Right cardiac atrium (tissue), 5 donors: ENCODE measurements at regions not wholly inside any gene's neighbourhood (a gene's known extent, or its start where the extent isn't known, plus 50 kb on each side); places are given as distances from the start of the nearest gene placed in this dataset.

Source experiments
- ATAC-seq, 2 donors: fragments of 200-7000 bp; cut with Tn5 transposase; one replicate each; pipeline versions ENCODE4 v1.8.0 to v1.9.1; 2020; ENCODE audit warnings: moderate library complexity in 2 of 2, mild to moderate bottlenecking in 1 of 2
- DNase-seq, 3 donors: peaks; one replicate each; pipeline ENCODE4 v3.0.0-alpha.2; 2020
- H3K27ac ChIP-seq: one replicate; pipeline ENCODE4 v1.5.1; 2013; ENCODE audit warnings: mild to moderate bottlenecking, low read length, control low read depth, moderate library complexity
- H3K27me3 ChIP-seq: one replicate; pipeline ENCODE4 v1.6.1; 2013; ENCODE audit not compliant: control insufficient read depth, insufficient read depth
- H3K4me1 ChIP-seq: one replicate; pipeline ENCODE4 v1.6.1; 2013; ENCODE audit warnings: low read length; ENCODE audit not compliant: control insufficient read depth, insufficient read depth
- H3K4me3 ChIP-seq: one replicate; pipeline ENCODE4 v1.5.1; 2013; ENCODE audit warnings: low read length, control low read depth
- H3K9me3 ChIP-seq: one replicate; pipeline ENCODE4 v1.6.1; 2013; ENCODE audit warnings: low read length; ENCODE audit not compliant: control insufficient read depth
- WGBS: extraction: QIAGEN DNeasy Blood & Tissue Kit; methylation state at CpG from one replicate; pipeline ENCODE4 v1.1.7; 2013; 5-methylcytosine and 5-hydroxymethylcytosine counted together
- intact Hi-C, 4 donors: fragments of 100-400 bp; cut with DNase I; formaldehyde crosslinking; loops; one replicate each; pipeline versions ENCODE4 v1.11.0 to v1.14.0; 2022 to 2023
- donor health status: healthy with polysubstance abuse.
- donor health status: DM: no; HTN: yes; CAD: no.
- donor health status: DM: no; HTN: no; CAD: no.
- donor health status: DM: no; HTN: yes; CAD: no; lungs with severe emphysema.
- donor health status: DM: yes; HTN: yes; CAD: no.

- Histone ChIP-seq H3K27ac (no peak overlapping the region), H3K4me1 (no peaks in the 10 kb centered on the region), H3K27me3 (no peaks in the 10 kb centered on the region), H3K4me3 (no peak overlapping the region), H3K9me3 (peaks cover 2% of the 10 kb centered on the region)
- intact Hi-C loops = no loop called here
- DNase-seq = no peak
- no peak for ATAC-seq
- 54% methylated on average over 1 of the region's 1 CpG for whole genome bisulfite sequencing
Observed at GRCh38 chr11:104798789-104799188, 99.5 kb downstream of the CASP12 start.

GRCh38 chr11:104796301-104796700, 102.0 kb downstream of the CASP12 start:
- Histone ChIP-seq H3K27ac (no peak overlapping the region), H3K4me3 (no peak overlapping the region), H3K9me3 (peaks cover 2% of the 10 kb centered on the region), H3K27me3 (no peaks in the 10 kb centered on the region), H3K4me1 (no peaks in the 10 kb centered on the region)
- intact Hi-C loops = no loop called here
- no peak for DNase-seq
- no peak for ATAC-seq

GRCh38 chr11:104795501-104796213, 102.6 kb downstream of the CASP12 start:
- WGBS = 85% methylated on average over 5 of the region's 5 CpGs
- Histone ChIP-seq H3K27ac (no peak overlapping the region), H3K27me3 (no peaks in the 10 kb centered on the region), H3K4me3 (no peak overlapping the region), H3K9me3 (peaks cover 2% of the 10 kb centered on the region), H3K4me1 (no peaks in the 10 kb centered on the region)
- ATAC-seq (no peak), DNase-seq (no peak)
- intact Hi-C loops = no loop called here

DNA sequence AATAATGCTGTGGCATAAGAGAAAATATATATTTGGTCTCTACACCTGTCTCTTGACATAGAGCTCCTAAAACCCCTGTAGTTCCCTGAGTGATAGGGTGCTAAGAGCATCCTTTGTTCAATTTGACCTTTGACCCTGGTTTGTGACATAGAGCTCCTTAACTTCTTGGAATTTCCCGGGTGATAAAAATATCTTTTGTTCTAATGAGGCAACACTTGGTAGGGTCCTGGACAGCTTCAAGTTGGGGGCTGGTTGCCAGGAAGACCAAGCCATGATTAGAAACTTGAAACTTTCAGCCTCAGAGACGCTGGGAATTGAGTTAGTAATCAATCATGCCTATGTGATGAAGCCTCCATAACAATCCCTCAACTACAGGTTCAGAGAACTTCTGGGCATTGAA, 105.4 kb downstream of the CASP12 start:
- intact Hi-C loops = no loop called here
- no peak overlapping the region for H3K27ac ChIP-seq
- H3K27me3 ChIP-seq = no peaks in the 10 kb centered on the region
- no peak for DNase-seq
- WGBS = 42% methylated on average over 2 of the region's 2 CpGs
- H3K4me1 ChIP-seq = no peaks in the 10 kb centered on the region
- H3K4me3 ChIP-seq = no peak overlapping the region
- H3K9me3 ChIP-seq = peaks cover 2% of the 10 kb centered on the region
- no peak for ATAC-seq

GRCh38 chr11:104791896-104792295, 106.4 kb downstream of the CASP12 start:
- intact Hi-C loops = no loop called here
- no peak for ATAC-seq
- 84% methylated on average over 2 of the region's 2 CpGs for WGBS
- no peak overlapping the region for H3K27ac ChIP-seq
- H3K4me1 ChIP-seq = no peaks in the 10 kb centered on the region
- no peaks in the 10 kb centered on the region for H3K27me3 ChIP-seq
- no peak for DNase-seq
- peaks cover 2% of the 10 kb centered on the region for H3K9me3 ChIP-seq
- H3K4me3 ChIP-seq = no peak overlapping the region

- Histone ChIP-seq H3K27me3 (no peaks in the 10 kb centered on the region), H3K4me1 (no peaks in the 10 kb centered on the region), H3K27ac (no peak overlapping the region), H3K9me3 (no peaks in the 10 kb centered on the region), H3K4me3 (no peak overlapping the region)
- WGBS = 82% methylated on average over 4 of the region's 4 CpGs
- no peak for ATAC-seq
- intact Hi-C loops = no loop called here
- no peak for DNase-seq
Observed at GRCh38 chr11:104784684-104785460, 113.4 kb downstream of the CASP12 start.

- Histone ChIP-seq H3K9me3 (no peaks in the 10 kb centered on the region), H3K27ac (no peak overlapping the region), H3K27me3 (no peaks in the 10 kb centered on the region), H3K4me3 (no peak overlapping the region), H3K4me1 (no peaks in the 10 kb centered on the region)
- DNase-seq = no peak
- intact Hi-C loops = no loop called here
- WGBS = 88% methylated on average over 2 of the region's 2 CpGs
- ATAC-seq = no peak
Observed at GRCh38 chr11:104783241-104783640, 115.0 kb downstream of the CASP12 start.

DNA sequence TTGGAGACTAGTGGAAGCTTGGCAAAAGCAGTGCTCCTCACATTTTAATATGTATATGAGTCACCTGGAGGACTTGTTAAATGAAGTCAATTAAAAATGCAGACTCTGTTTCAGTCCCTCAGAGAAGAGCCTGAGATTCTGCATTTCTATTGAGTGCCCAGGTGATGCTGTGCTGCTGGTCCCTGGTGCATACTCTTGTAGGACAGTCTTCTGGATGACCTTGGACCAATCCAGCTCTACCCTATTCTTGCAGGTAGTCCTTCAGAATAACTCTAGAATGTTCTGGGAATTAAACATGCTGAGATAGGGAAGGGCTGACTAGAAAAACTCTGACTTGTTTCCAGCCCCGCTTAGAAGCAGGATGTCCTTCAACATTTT, 115.9 kb downstream of the CASP12 start:
- intact Hi-C loops = no loop called here
- ATAC-seq (no peak), DNase-seq (no peak)
- no peak overlapping the region for H3K4me3 ChIP-seq
- 83% methylated on average over 1 of the region's 1 CpG for WGBS
- H3K4me1 ChIP-seq = no peaks in the 10 kb centered on the region
- no peaks in the 10 kb centered on the region for H3K27me3 ChIP-seq
- no peaks in the 10 kb centered on the region for H3K9me3 ChIP-seq
- no peak overlapping the region for H3K27ac ChIP-seq

GRCh38 chr11:104781719-104782376, 116.4 kb downstream of the CASP12 start:
- no peaks in the 10 kb centered on the region for H3K4me1 ChIP-seq
- H3K9me3 ChIP-seq = no peaks in the 10 kb centered on the region
- no peak for DNase-seq
- WGBS = 83% methylated on average over 4 of the region's 4 CpGs
- no peak for ATAC-seq
- H3K27me3 ChIP-seq = no peaks in the 10 kb centered on the region
- intact Hi-C loops = no loop called here
- H3K4me3 ChIP-seq = no peak overlapping the region
- H3K27ac ChIP-seq = no peak overlapping the region

GRCh38 chr11:104781037-104781436, 117.2 kb downstream of the CASP12 start:
- Histone ChIP-seq H3K27me3 (no peaks in the 10 kb centered on the region), H3K4me3 (no peak overlapping the region), H3K4me1 (no peaks in the 10 kb centered on the region), H3K9me3 (no peaks in the 10 kb centered on the region), H3K27ac (no peak overlapping the region)
- ATAC-seq = no peak
- intact Hi-C loops = no loop called here
- 72% methylated on average over 1 of the region's 1 CpG for WGBS
- no peak for DNase-seq

DNA sequence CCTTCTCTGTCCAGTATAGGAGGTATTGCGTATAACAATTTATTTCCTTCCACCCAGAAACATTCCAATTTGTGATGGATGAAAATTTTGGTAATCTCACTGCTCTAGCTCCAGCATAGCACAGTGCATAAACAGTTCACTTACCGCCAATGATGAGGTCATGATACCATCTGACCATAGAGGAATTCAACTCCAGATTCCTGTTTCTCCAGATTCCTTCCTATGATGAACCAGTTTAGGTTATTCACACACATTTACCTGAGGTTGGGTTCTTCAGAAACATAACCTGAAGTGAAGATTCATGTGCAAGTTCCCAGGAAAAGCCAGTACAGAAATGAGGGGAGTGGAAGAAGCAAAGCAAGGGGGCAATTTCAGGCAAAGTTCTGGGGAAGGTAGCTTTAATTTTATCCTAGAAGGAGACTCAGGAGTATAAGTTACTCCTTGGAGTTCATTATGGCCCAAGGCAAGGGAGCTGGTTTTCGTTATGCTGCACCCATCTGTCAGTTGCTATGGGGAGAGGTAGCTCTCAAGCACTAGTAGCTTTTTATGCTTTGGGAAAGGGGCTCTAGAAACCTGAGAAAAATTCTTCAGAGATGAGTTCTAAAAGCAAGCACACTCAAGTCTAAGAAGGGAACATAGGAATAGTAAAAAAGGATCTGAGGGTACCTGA, 121.6 kb downstream of the CASP12 start:
- 94% methylated on average over 3 of the region's 3 CpGs for WGBS

More for the DNA sequence above, 121.6 kb downstream of the CASP12 start:
- Histone ChIP-seq H3K4me3 (no peak overlapping the region), H3K27ac (no peak overlapping the region), H3K4me1 (no peaks in the 10 kb centered on the region), H3K9me3 (no peaks in the 10 kb centered on the region), H3K27me3 (no peaks in the 10 kb centered on the region)
- ATAC-seq = no peak
- intact Hi-C loops = no loop called here
- no peak for DNase-seq
